ENCODE measurements at regions not wholly inside any gene's neighbourhood (a gene's known extent, or its start where the extent isn't known, plus 50 kb on each side); places are given as distances from the start of the nearest gene placed in this dataset.

DNA sequence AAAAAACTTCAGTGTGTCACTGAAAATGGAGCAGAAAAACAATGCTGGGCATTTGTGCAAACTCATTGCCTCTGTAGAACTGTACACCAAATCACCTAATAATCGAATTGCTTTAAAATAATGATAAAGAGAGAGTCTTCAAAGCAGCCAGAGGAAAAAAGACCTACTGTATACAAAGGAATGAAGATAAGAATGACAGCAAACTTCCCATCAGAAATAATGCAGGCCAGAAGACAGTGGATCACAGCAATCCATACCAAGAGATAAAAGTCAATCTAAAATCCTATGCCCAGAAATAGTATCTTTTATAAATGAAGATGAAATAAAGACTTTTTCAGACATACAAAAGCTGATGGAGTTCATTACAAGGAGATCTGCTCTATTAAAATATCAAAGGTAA is 134.7 kb upstream of the VEPH1 start:
- Histone ChIP-seq H3K9me3 (peaks cover 0 to 19% (median 0%) of the 10 kb centered on the region in 4 donors), H3K36me3 (no peaks in the 10 kb centered on the region), H3K27ac (replicated peaks in 1 of 4) (no peak overlapping the region), H3K27me3 (no peaks in the 10 kb centered on the region), H3K4me1 (no peaks in the 10 kb centered on the region), H3K4me3 (no peak overlapping the region)
- TF ChIP-seq POLR2AphosphoS5 (IDR thresholded peaks at IDR 0.05) (no peak), POLR2A (IDR thresholded peaks at IDR 0.05; ENCODE audit: low read depth) (no peak), EP300 (IDR thresholded peaks at IDR 0.05) (no peak)
- no peak for DNase-seq (ENCODE audit: extremely low spot score)
- intact Hi-C loops (cut with DNase I), result no loop called here
- WGBS, result 86% methylated on average over 1 of the region's 1 CpG

DNA sequence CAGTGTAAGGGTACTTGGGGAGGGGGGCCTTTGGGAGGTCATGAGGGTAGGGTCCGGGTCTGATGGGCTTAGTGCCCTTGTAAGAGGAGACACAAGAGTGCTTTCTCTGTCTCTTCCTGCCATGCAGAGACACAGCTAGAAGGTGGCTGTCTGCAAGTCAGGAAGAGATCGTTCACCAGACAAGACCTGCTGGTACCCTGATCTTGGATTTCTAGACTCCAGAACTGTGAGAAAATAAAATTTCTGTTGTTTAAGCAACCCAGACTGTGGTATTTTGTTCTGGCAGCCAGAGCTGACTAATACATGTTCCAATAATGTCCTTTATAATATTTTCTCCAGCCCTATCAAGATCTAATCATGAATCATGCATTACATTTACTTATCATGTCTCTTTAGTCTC is 130.0 kb upstream of the VEPH1 start:
- no peak overlapping the region for H3K4me3 ChIP-seq
- WGBS, result 30% methylated on average over 2 of the region's 2 CpGs
- intact Hi-C loops (cut with DNase I), result no loop called here
- H3K9me3 ChIP-seq, result peaks cover 0 to 13% (median 0%) of the 10 kb centered on the region in 4 donors
- DNase-seq (ENCODE audit: extremely low spot score), result no peak
- TF ChIP-seq, protein P1, sequence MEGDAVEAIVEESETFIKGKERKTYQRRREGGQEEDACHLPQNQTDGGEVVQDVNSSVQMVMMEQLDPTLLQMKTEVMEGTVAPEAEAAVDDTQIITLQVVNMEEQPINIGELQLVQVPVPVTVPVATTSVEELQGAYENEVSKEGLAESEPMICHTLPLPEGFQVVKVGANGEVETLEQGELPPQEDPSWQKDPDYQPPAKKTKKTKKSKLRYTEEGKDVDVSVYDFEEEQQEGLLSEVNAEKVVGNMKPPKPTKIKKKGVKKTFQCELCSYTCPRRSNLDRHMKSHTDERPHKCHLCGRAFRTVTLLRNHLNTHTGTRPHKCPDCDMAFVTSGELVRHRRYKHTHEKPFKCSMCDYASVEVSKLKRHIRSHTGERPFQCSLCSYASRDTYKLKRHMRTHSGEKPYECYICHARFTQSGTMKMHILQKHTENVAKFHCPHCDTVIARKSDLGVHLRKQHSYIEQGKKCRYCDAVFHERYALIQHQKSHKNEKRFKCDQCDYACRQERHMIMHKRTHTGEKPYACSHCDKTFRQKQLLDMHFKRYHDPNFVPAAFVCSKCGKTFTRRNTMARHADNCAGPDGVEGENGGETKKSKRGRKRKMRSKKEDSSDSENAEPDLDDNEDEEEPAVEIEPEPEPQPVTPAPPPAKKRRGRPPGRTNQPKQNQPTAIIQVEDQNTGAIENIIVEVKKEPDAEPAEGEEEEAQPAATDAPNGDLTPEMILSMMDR (IDR thresholded peaks at IDR 0.05), result no peak
- TF ChIP-seq EP300 (IDR thresholded peaks at IDR 0.05), result no peak
- TF ChIP-seq POLR2A (IDR thresholded peaks at IDR 0.05; ENCODE audit: low read depth), result no peak
- no peak for TF ChIP-seq POLR2AphosphoS5 (IDR thresholded peaks at IDR 0.05)
- no peak overlapping the region for H3K27ac ChIP-seq (replicated peaks in 1 of 4)
- H3K4me1 ChIP-seq, result no peaks in the 10 kb centered on the region
- H3K36me3 ChIP-seq, result no peaks in the 10 kb centered on the region
- H3K27me3 ChIP-seq, result peaks cover 0 to 8% (median 0%) of the 10 kb centered on the region in 4 donors

- TF ChIP-seq EP300 (IDR thresholded peaks at IDR 0.05) (no peak), POLR2A (IDR thresholded peaks at IDR 0.05; ENCODE audit: low read depth) (no peak), POLR2AphosphoS5 (IDR thresholded peaks at IDR 0.05) (no peak)
- TF ChIP-seq, protein P1 (IDR thresholded peaks at IDR 0.05), result no peak
- DNase-seq (ENCODE audit: extremely low spot score), result no peak
- Histone ChIP-seq H3K4me3 (no peak overlapping the region), H3K27me3 (peaks cover 0 to 8% (median 0%) of the 10 kb centered on the region in 4 donors), H3K27ac (replicated peaks in 1 of 4) (no peak overlapping the region), H3K4me1 (no peaks in the 10 kb centered on the region), H3K36me3 (no peaks in the 10 kb centered on the region), H3K9me3 (peaks cover 0 to 2% (median 0%) of the 10 kb centered on the region in 4 donors)
- WGBS, result 42% methylated on average over 3 of the region's 3 CpGs
- intact Hi-C loops (cut with DNase I), result no loop called here
Observed at GRCh38 chr3:157632075-157632474, 128.9 kb upstream of the VEPH1 start.

- intact Hi-C loops (cut with DNase I), result no loop called here
- 17% methylated on average over 8 of the region's 8 CpGs for WGBS
- no peaks in the 10 kb centered on the region for H3K9me3 ChIP-seq
Observed at GRCh38 chr3:157631478-157631877, 128.3 kb upstream of the VEPH1 start.

DNA sequence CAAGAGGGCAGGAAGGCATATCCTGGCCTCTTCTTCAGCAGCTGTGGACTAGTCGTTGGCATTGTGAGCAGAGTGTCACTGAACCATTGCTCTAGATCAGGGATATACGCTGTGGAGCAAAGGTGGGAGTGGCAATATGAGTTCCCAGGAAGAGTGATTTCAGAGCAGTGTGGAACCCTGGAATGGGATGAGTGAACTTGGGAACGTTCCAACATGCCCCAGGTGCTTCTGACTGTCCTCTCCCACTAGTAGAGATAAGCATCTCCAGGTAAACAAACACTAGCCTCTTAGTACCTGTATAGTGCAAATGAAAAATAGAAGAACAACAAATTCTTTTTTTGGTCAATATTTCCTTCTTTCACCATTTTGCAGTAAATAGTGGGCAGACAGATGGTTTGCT is 123.6 kb upstream of the VEPH1 start:
- intact Hi-C loops (cut with DNase I), result no loop called here
- 64% methylated on average over 3 of the region's 3 CpGs for WGBS
- H3K27me3 ChIP-seq, result peaks cover 0 to 8% (median 0%) of the 10 kb centered on the region in 4 donors
- no peaks in the 10 kb centered on the region for H3K9me3 ChIP-seq
- TF ChIP-seq POLR2A (IDR thresholded peaks at IDR 0.05; ENCODE audit: low read depth) (no peak), EP300 (IDR thresholded peaks at IDR 0.05) (no peak)
- TF ChIP-seq, protein P1 (IDR thresholded peaks at IDR 0.05), result no peak
- H3K27ac ChIP-seq (replicated peaks in 1 of 4), result no peak overlapping the region
- H3K4me3 ChIP-seq, result no peak overlapping the region
- DNase-seq (ENCODE audit: extremely low spot score), result peak; percentile 26
- H3K4me1 ChIP-seq, result no peaks in the 10 kb centered on the region
- H3K36me3 ChIP-seq, result no peaks in the 10 kb centered on the region

More at GRCh38 chr3:157631478-157631877, 128.3 kb upstream of the VEPH1 start:
- Histone ChIP-seq H3K27ac (replicated peaks in 1 of 4) (no peak overlapping the region), H3K36me3 (no peaks in the 10 kb centered on the region), H3K4me1 (no peaks in the 10 kb centered on the region), H3K4me3 (no peak overlapping the region), H3K27me3 (peaks cover 0 to 8% (median 0%) of the 10 kb centered on the region in 4 donors)
- TF ChIP-seq POLR2AphosphoS5 (IDR thresholded peaks at IDR 0.05) (no peak), POLR2A (IDR thresholded peaks at IDR 0.05; ENCODE audit: low read depth) (no peak), EP300 (IDR thresholded peaks at IDR 0.05) (no peak)
- TF ChIP-seq, protein P1 (IDR thresholded peaks at IDR 0.05), result no peak
- no peak for DNase-seq (ENCODE audit: extremely low spot score)
